NCI-H526 treated with DMSO at 0.1 percent for 48 hours (cell line): ENCODE measurements at regions not wholly inside any gene's neighbourhood (a gene's known extent, or its start where the extent isn't known, plus 50 kb on each side); places are given as distances from the start of the nearest gene placed in this dataset.

Experiments used
- DNase-seq: peaks from one replicate; lab custom pipeline; 2025; lab: John Stamatoyannopoulos, UW

- DNase-seq, result no peak
Observed at GRCh38 chr3:110533089-110533488, 538.5 kb upstream of the NECTIN3 start.

- no peak for DNase-seq
Observed at GRCh38 chr3:110542552-110543150, 529.0 kb upstream of the NECTIN3 start.

DNA sequence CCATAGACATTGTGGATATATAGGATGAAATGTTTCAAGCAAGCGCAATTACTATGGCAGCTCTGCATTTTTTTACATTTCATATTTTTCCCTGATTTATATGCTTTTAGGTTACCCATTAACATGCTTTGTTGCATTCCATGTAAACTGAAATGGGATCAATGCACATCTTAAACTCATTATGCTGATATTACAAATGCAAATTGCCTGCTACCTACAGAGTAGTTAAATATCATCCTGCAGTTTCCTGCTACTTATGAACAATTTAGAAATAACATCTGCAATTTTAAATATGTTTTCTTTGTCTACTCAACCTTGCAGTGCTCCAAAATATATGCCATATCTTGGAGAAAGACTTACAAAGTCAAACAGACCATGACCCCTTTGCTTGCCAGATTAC, 526.9 kb upstream of the NECTIN3 start:
- DNase-seq, result no peak

DNA sequence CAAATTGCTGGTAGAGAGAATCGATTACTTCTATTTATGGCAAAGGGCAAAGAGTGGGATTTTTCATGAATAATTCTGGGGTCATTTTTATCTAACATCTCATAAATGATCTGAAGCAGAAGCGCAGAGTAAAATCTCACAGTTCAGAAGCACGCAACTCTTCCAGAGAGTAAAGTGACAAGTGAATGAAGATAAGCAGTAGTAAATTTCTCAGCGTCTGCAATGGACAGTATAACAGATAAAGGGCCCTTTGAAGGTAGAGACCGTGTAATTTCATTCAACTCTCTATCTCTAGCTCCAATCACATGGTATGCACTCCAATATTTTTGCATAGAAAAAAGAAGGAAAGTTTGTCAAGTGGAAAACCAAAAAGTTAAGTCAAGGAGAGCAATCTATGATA, 521.1 kb upstream of the NECTIN3 start:
- no peak for DNase-seq

- no peak for DNase-seq
Observed at GRCh38 chr3:110562621-110563020, 509.0 kb upstream of the NECTIN3 start.

DNA sequence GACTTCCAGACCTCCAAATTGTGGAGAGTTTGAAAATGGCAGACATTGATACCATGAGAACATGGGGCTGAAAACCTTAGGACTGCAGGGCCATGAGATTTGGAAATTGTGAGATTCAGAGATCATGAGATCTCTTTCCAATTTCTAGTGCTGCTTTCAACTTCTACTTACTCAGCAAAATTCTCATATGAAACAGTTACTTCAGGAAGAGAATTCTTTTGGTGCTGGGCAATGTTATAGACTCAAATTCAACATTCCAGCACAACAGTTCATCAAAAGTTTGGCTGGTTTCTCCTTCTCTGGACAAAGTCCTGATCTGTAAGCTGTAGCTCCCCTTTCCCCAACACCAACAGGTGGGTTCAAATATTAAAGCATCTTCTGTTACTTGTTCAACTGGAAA, 506.9 kb upstream of the NECTIN3 start:
- no peak for DNase-seq

DNA sequence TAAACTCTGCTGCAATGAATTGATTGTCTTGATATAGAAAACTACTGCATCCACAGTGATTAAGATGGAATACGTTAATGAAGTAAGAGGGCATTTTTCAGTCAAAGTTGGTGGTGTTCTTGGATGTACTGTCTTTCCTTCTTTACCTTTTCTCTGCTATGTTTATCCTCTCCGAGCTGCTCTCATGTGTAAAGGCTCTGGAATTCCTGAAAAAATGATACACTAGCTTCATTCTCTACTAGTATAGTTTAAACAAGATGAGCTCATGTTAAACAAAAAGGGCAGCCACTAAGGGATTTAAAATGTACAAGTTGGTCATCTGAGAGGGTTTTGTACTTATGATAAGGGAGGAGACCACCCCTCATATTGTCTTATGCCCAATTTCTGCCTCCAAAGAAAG, 504.6 kb upstream of the NECTIN3 start:
- no peak for DNase-seq

GRCh38 chr3:110568246-110568645, 503.4 kb upstream of the NECTIN3 start:
- no peak for DNase-seq

DNA sequence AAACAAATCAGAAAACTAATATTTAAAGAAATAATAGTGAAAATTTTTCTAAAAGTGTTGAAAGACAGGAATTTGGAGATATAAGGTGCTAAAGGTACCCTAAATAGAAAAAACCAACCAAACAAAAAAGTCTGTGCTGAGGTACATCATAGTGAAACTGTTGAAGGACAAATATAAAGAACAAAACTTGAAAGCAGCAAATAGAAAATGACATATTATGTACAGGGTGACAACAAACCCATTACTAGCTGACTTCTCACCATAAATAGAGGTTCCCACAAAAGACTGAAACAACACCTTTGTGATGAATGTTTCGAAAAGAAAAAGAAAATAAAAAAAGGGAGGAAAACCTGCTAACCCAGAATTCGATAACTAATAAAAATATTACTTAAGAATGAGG, 502.5 kb upstream of the NECTIN3 start:
- no peak for DNase-seq

GRCh38 chr3:110575702-110576101, 495.9 kb upstream of the NECTIN3 start:
- no peak for DNase-seq

GRCh38 chr3:110576960-110577359, 494.7 kb upstream of the NECTIN3 start:
- peak; percentile 41 for DNase-seq

DNA sequence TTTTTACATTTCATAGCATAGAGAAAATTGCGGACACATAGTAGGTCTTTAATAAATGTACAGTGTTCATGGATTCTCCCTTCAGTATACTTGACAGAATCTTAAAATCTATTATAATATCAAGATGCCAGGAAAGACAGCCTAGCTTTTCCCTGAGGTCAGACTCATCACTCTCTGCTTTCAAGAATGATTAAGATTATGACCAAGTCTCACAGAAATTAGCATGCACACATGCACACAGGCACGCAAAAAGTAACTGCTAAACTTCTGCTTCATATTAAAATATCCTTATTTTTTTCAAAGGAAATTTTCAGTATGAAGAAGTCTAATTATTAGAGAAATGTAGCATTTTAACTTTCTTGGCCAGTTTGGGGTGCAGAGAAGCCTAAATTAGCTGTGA, 493.8 kb upstream of the NECTIN3 start:
- DNase-seq, result no peak

DNA sequence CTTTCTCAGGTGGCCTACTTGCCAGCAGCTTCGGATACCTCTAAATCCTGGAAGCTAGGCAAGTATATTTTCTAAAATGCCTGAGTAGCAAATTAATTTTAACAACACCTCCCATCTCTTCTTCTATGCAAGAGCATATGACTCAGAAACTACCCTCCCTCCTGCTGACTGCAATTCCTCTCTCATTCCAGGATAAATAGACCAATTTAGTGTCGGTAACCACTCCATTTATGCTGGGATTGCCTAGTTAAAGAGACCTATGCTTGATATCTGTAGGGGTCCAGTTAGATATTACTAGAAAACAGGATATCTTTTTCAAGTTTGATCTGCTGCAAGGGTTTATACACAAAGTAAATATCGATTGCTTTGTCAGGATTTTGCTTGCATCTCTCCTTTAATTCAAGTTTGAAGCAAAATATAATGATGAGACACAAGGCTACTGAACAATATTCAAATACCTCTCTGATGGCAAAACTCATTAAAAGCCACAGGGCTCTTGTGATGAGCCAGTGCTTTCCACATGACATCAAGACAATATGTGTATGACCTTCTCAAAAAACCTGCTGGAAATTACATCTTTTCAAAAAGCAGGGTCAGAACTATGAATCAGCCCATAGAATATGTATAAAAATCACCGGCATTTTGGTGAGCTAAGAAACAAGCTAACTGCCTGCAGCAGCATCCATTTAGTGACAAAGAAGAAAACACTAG, 491.6 kb upstream of the NECTIN3 start:
- no peak for DNase-seq

DNA sequence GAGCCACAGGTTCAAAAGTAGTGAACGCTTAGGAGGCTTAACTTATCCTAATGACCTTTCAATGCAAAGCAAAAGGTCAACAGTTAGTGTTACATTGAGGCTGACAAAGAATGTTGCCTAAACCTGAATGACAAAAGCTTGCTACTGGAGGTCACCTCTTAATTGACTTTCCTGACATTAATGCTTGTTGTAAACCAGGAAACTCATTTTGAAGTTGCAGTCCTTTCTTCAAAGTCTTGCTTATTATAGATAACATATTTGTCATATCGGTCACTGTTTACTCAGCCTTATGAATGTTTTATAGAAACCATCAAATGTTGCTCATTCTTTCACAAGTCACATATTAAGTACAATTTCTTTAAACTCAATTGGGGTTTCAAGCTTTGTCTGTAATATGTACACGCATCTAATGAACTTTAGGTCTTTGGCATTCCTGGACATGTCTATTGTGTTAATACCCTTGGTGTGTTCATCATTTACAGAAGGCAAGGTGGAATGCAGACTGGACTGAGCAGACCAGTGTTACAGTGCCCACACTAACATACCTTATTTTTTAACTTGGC, 488.2 kb upstream of the NECTIN3 start:
- no peak for DNase-seq

DNA sequence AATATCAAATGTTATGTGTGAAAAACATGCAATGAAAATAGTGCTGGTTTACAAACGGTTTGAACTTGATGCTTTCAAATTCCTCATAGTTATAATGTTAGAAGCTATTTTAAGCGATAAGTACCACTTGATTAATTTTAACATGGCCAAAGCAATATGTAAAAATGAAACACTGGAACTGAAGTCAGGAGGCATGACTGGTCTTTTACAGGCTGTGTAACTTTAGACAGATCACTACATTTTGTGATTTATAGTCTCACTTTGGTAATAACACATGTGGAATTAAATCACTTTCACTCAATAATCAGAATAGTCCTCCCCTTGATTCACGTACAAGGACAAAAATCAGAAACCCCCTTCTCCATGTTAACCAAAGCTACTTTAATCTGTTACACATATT, 482.7 kb upstream of the NECTIN3 start:
- no peak for DNase-seq

DNA sequence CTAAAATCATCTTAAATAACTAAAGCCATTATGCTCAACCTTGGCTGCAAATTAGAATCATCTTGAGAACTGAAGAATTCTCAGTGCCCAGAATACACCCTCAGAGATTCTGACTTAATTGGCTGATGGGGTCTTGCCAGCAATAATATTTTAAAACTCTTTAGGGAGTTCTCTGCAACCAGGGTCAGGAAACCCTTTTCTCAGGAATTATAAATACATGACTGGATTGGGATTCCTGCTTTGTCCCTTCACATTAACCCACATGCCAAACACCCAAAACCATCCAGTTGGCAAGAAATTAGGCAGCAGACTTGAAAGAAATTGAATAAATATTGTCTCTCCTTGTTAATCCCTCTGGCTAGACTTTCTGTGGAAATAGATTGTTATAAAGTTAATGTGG, 482.3 kb upstream of the NECTIN3 start:
- no peak for DNase-seq

GRCh38 chr3:110593749-110594148, 477.9 kb upstream of the NECTIN3 start:
- no peak for DNase-seq

DNA sequence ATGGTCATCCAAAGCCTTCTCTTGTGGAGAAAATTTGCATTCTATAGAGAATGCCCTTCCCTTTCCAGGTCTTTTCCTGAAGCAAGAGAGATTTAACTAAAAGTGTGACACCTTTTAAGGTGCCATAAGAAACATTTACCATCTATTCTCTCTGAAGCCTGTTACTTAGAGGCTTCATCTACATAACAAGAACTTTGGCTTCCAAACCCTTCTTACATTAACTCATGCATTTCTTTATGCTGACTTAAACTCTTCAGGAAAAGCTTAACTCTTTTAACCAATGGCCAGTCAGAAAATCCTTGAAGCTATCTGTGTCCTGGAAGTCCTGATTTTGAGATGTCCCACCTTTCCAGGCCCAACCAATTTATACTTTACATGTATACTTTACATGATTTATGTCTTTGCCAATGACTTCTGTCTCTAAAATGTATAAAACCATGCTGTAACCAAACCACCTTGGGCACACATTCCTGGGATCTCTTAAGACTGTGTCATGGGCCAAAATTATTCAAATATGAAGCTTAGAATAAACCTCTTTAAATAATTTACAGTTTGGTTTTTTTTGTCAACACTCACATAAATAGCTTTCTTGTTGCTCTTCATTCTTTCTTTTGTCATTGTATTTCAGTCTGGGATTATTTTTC, 472.6 kb upstream of the NECTIN3 start:
- DNase-seq, result no peak

GRCh38 chr3:110608566-110608965, 463.1 kb upstream of the NECTIN3 start:
- no peak for DNase-seq

DNA sequence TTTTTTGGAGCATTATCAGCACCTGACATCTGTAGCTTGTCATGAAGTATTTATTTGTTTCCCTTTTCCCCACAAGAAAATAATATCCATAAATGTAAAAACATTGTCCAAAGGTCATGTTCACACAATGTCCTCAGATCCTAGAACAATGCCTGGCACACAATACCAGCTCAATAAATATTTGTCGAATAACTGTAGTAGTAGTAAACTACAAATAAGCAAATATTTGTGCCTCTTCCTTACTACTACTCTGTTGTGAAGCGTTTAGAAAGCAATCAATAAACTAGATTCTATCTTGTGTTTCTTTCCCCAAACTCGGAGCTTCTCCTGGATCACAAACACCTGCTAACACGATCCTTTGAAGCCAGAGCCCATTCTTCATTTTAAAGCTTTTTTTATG, 459.6 kb upstream of the NECTIN3 start:
- no peak for DNase-seq

DNA sequence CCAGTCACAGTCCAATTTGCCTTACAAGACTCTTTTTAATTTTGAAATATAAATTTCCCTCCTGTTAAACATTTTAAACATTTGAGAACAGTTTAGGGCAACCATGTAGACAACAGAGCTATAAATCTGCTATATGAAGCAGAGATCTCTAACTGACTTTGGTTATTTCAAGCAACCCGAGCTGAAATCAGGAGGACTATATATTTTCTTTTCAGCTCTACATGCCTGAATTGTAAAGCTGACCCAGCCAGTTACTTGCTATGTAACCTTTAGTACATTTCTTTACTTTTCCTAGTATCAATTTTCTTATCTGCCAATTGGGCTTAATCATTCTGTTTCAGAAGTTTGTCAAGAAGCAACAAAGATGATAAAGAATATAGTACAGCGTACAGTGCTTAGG, 457.4 kb upstream of the NECTIN3 start:
- no peak for DNase-seq

DNA sequence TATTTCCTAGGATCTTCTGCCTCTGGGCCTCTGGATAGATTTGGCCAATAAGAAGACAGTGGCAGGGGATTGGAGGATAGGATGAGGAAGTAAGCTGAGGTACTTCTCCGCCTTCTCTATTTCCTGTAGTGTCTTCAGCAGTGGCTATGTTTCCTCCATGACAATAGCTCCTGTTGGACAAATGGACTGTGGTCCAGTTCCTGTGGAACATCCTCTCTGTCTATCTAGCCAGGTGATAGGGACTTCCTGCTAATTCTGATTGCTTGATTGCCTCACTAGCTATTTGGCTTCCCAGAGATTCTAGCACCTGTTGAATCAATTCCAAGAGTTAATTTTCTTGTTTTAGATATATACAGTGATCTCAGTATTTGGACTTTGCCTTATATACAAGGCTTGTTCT, 456.2 kb upstream of the NECTIN3 start:
- DNase-seq, result no peak

- no peak for DNase-seq
Observed at GRCh38 chr3:110618512-110619226, 452.9 kb upstream of the NECTIN3 start.
